Endothelial cell of hepatic sinusoid (primary cell): ENCODE measurements at regions not wholly inside any gene's neighbourhood (a gene's known extent, or its start where the extent isn't known, plus 50 kb on each side); places are given as distances from the start of the nearest gene placed in this dataset.
"Not testable (repeated sequence)": the region's sequence is repeated elsewhere in the genome, so short reads cannot be mapped to it uniquely, and the experiment has no call there.

Source experiments
- in situ Hi-C: cut with HindIII; loops from 2 replicates; pipeline ENCODE4 v1.10.0; 2017; ENCODE audit warnings: low sequenced_read_pairs

- in situ Hi-C loops = loop anchor here (10.0 kb wide), 1 partner anchor 97 kb away; no protein-coding TSS in a partner anchor
These were observed 87.7 kb downstream of the UTP18 start for GRCh38 chr17:51347851-51348584.

GRCh38 chr17:51351080-51351479 lies 90.7 kb downstream of the UTP18 start:
- in situ Hi-C loops = no loop called here

GRCh38 chr17:51351890-51352289 lies 91.5 kb downstream of the UTP18 start:
- in situ Hi-C loops = no loop called here

GRCh38 chr17:51352798-51353197 lies 92.5 kb downstream of the UTP18 start:
- in situ Hi-C loops = no loop called here

GRCh38 chr17:51353296-51353695 lies 93.0 kb downstream of the UTP18 start:
- in situ Hi-C loops = no loop called here

GRCh38 chr17:51354936-51355335 lies 94.6 kb downstream of the UTP18 start:
- in situ Hi-C loops = no loop called here

GRCh38 chr17:51355441-51356410 lies 95.4 kb downstream of the UTP18 start:
- in situ Hi-C loops = no loop called here

- in situ Hi-C loops = no loop called here
These were observed 98.7 kb downstream of the UTP18 start for GRCh38 chr17:51359055-51359454.

- in situ Hi-C loops = no loop called here
These were observed 102.7 kb downstream of the UTP18 start for GRCh38 chr17:51362811-51363585.

GRCh38 chr17:51365090-51365489 lies 104.7 kb downstream of the UTP18 start:
- in situ Hi-C loops = no loop called here

- in situ Hi-C loops = no loop called here
These were observed 106.5 kb downstream of the UTP18 start for GRCh38 chr17:51366866-51367265.

- in situ Hi-C loops = not testable (repeated sequence)
These were observed 107.5 kb downstream of the UTP18 start for GRCh38 chr17:51367836-51368235.

GRCh38 chr17:51371732-51372151 lies 111.4 kb downstream of the UTP18 start:
- in situ Hi-C loops = no loop called here

- in situ Hi-C loops = no loop called here
These were observed 112.1 kb downstream of the UTP18 start for GRCh38 chr17:51372345-51373004.

GRCh38 chr17:51373489-51374152 lies 113.3 kb downstream of the UTP18 start:
- in situ Hi-C loops = no loop called here

GRCh38 chr17:51374209-51374608 lies 113.9 kb downstream of the UTP18 start:
- in situ Hi-C loops = no loop called here

- in situ Hi-C loops = no loop called here
These were observed 115.4 kb downstream of the UTP18 start for GRCh38 chr17:51375771-51376170.

GRCh38 chr17:51376739-51377138 lies 116.4 kb downstream of the UTP18 start:
- in situ Hi-C loops = no loop called here

GRCh38 chr17:51381262-51381661 lies 120.9 kb downstream of the UTP18 start:
- in situ Hi-C loops = no loop called here

GRCh38 chr17:51385208-51385607 lies 124.9 kb downstream of the UTP18 start:
- in situ Hi-C loops = no loop called here
